GDM1 (cell line): ENCODE measurements at regions not wholly inside any gene's neighbourhood (a gene's known extent, or its start where the extent isn't known, plus 50 kb on each side); places are given as distances from the start of the nearest gene placed in this dataset.
"Not testable (repeated sequence)": the region's sequence is repeated elsewhere in the genome, so short reads cannot be mapped to it uniquely, and the experiment has no call there.

Experiments
- DNase-seq: peaks from one replicate; lab custom pipeline; 2025; lab: John Stamatoyannopoulos, UW

DNA sequence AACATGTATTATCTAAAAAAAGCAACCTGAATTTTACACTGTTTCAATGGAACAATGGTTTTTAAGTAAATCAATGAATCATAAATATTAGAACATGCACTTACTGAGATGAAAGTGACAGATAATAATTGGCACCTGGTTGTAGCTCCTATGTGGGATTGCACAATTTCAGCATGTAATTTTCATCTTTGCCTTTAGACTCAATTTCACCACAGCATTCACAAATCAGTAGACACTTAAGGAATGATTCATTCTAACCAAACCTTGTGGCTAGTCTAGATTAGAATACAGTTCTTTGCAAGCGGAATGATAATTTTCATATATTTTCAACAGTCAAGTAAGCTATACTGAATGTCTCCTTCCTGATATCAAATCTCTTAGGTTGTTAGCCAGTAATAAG, 853.4 kb downstream of the KCNT2 start:
- DNase-seq, result no peak

DNA sequence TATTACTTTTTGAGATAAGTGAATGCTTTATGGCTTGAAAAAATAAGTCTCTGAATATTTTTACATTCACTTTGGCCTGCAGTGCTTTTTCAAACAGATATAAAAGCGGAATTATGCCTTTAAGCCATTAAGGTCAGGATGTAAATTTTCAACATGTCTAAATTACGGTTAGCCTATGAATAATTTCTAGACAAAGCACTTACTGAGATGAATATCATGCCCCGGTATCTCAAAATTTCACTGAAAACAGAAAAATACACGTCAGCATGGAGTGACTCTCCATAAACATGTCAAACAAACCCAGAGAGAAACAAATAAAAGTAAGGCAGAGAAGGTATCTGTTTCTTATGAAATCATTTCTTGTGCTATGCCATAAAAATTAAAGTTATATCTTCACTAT, 853.9 kb downstream of the KCNT2 start:
- no peak for DNase-seq

DNA sequence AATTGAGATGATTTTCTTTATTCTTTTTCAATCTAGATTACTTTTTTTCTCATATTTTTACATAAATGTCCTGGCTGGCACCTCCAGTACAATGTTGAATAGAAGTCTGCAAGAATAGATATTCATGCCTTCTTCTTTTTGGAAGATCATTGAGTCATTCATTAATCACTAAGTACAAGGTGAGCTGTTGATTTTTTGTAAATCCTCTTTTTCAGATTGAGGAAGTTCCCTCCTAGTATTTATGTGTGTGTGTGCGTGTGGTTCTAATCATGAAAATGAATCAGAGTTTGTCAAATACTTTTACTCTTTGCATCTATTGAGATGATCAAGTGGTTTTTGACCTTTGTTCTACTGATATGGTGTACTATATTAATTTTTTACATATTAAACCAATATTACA, 859.3 kb downstream of the KCNT2 start:
- no peak for DNase-seq

DNA sequence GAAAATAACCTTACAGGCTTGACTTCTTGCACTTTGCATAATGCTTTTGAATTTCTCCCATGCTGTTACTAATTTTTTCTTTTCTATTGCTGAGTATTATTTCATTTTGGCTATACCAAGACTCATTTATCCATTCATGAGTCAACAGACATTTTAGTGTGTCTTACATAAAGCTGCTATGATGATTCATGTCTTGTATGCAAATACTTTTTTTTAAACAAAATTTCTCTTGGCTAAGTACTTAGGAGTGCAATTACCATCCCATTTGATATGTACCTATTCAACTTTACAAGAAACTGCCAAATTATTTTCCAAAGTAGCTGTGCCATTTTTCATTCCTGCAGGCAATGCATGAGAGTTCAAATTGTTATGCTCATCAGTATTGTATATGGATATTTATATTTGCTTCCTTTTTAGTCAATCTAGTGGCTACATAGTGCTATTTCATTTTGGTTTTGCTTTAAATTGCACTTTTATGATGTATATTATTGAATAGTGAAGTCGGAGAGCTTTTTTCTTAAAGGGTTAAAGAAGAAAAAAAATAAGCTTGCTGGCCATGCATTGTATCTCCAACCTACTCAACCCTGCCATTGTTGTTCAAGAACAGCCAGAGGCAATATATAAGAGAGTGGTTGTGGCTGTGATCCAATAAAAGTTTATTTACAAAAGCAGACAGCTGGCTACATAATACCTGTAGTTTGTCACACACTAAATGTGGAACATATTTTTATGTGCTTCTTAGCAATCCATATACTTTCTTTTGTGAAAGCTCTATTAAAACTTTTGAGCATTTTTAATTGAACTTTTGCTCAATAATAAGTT, 862.8 kb downstream of the KCNT2 start:
- DNase-seq, result no peak

DNA sequence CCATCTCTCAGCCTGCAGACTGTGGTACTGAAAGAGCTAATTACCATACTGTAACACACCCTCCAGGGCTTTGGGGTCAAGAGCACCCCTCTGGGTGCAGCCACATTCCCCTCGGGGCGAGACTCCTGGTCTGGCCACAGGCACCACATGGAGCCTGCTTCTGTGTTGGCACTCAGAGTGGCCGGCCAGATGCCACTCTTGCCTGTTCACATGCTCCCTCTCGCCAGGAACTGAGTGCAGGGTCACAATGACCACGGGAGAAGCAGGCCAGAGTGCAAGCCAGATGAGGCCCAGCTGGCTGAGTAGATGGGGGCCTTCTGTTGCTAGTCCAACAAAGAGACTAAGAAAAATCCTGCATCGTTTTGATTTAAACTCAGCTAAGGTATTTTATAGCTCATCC, 864.0 kb downstream of the KCNT2 start:
- DNase-seq, result no peak

DNA sequence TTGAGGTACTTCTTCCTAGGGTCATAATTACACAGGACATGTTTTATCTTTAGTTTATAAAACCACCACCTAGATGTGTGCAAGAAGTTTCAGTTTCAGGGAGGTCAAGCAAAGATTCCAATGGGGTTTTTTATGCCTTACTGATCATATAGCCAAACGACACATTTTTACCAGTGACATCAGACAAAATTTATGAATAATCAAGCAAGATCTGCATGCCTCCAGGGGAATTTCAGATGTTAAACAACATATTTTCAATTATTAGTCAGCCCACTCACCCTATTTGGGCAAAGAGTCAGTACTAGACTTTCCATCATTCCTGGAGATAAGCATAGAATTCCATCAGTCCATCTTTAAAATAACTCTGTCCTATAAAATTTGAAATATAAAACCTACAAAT, 867.4 kb downstream of the KCNT2 start:
- no peak for DNase-seq

DNA sequence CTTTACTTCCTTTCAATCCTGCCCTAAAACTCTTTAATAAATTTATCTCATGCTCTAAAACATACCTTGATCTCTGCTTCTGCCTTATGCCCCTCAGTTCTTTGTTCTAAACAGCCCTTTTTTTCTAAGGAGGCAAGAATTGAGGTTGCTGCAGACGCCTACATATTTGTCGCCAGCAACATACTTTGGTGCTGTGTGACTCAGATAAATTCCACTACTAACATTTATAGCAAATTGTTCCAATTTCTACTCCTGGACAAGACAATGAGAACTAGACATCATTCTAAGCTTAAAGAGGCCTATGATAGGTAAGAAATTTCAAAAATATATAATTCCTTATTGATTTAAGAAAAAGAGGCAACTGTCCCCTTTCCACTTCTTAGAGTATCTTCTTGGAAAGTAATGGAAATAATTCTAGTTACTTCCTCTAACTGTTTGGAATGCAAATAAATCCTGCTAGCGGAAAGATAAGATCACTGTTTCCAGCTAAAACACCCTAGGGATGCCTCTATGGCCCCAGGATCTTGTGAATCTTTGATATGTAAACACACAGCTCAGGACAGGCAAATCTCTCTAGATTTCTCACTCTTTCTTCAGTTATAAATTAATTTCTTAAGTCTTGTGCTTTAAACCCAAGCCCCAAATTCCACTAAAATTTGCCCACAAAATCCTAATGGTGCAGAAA, 869.1 kb downstream of the KCNT2 start:
- no peak for DNase-seq

DNA sequence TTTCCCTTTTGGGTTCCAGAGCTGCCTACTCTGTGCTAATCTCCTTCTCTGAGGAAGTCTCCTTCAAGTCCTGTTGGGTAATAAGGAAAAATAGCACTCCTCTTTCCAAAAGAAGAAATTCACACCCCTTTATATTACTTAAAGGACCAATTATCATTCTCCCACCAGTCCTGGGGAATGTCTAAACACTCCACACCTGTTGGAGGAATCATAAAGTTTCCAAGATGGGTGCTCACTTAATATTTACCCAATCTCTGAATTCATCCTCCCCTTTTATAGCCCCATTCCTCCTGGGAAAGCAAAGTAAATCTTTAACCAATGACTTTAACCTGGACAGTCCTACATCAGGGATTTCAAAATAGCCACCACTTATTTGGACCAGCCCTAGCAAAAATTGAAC, 873.1 kb downstream of the KCNT2 start:
- DNase-seq, result no peak

DNA sequence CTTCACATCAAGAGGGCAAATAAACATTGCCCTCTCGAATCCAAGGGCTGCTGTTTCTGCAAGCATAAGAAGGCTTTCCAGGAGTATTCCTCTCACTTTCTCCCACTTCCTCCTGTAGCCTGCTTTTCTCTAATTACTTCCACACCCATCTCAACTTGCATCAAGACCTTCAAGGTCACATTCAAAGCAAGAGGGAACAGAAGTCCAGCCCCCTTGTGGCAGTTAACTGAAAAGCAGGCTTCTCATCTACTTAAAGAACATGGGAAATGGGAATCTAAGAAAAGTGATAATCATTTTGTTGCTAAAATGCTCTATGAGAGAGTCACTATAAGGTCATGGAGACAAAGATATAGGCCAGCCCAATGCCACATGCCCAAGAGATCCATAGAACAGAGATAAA, 874.4 kb downstream of the KCNT2 start:
- DNase-seq, result no peak

DNA sequence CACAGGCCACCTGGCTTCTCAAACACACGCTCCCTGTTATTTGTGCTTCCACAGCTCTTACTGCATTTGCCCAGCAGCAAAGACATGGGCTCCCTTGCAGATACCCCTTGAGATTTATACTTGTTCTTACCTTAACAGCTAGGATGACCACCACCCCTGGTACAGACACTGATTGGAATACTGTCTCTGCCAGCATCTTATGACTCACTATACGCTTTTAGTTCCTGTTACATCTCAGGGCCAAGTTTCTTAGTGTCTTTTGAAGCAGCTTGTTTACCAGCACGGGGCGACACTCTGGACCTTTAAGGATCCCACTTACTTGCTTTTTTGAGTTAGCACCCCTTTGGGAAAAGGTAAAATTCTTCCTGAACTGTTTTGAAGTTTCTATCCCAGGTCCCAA, 874.8 kb downstream of the KCNT2 start:
- no peak for DNase-seq

DNA sequence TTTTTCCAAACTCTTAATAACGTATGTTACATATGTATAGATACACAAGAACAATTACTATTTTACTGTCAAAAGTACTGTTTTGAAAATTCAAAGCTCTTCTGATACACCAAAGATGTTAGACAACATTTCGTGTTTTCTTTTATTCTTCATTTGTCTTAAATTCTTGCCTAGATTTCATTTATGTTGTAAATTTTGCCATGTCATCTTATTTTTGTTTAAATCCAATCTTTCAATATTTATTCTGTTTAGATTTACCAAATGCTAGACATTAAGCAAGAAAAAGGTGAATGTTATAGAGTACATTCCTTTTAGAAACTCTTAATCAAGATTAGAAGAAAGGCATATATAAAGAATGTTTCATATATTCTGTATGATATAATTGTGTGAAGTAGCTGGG, 876.9 kb downstream of the KCNT2 start:
- DNase-seq, result no peak

DNA sequence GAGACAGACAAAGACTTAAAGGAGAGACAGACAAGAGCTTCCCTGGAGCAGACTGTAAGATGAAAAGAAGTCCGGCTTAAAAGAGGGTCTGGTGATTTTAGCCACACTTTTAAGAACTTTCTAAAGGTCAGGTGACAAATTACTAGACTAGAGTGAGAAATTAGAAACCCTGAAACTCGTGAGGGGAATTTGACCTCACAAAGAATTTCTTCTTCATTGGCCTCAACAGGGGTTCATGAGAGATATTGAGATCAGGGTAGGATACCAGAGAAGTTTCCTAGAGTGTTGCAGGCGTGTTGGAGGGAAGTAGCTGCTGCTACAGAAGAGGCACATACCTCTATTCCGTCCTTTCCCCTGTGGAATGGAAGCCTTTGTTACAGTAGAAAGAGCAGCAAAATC, 884.4 kb downstream of the KCNT2 start:
- no peak for DNase-seq

DNA sequence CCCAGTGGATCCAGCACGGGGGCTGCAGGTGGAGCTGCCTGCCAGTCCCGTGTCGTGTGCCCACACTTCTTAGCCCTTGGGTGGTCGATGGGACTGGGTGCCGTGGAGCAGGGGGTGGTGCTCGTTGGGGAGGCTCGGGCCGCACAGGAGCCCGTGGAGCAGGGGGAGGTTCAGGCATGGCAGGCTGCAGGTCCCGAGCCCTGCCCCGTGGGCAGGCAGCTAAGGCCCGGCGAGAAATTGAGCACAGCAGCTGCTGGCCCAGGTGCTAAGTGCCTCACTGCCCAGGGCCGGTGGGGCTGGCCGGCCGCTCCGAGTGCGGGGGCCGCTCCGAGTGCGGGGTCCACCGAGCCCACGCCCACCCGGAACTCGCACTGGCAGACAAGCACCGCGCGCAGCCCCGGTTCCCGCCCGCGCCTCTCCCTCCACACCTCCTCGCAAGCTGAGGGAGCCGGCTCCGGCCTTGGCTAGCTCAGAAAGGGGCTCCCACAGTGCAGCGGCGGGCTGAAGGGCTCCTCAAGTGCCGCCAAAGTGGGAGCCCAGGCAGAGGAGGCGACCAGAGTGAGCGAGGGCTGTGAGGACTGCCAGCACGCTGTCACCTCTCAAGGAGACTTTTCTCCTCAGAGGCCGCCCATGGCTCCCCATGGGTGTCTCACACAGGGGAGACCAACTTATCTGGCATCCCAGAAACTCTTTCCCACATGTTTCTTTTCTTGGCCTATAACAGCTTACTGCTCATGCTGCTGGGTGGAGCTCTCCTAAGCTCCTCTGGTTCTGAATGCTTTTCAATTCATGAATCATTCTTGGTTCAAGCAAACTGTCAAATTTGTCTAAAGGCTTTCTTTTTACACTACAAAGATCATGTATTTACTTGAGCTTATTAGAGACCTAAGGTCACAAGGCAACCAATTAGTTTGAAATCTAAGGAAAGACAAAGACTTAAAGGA, 885.1 kb downstream of the KCNT2 start:
- not testable (repeated sequence) for DNase-seq

DNA sequence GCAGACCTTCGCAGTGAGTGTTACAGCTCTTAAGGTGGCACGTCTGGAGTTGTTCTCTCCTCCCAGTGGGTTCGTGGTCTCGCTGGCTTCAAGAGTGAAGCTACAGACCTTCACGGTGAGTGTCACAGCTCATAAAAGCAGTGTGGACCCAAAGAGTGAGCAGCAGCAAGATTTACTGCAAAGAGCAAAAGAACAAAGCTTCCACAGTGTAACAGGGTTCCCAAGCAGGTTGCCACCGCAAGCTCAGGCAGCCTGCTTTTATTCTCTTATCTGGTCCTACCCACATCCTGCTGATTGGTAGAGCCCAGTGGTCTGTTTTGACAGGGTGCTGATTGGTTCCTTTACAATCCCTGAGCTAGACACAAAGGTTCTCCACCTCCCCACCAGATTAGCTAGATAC, 886.1 kb downstream of the KCNT2 start:
- DNase-seq, result not testable (repeated sequence)

DNA sequence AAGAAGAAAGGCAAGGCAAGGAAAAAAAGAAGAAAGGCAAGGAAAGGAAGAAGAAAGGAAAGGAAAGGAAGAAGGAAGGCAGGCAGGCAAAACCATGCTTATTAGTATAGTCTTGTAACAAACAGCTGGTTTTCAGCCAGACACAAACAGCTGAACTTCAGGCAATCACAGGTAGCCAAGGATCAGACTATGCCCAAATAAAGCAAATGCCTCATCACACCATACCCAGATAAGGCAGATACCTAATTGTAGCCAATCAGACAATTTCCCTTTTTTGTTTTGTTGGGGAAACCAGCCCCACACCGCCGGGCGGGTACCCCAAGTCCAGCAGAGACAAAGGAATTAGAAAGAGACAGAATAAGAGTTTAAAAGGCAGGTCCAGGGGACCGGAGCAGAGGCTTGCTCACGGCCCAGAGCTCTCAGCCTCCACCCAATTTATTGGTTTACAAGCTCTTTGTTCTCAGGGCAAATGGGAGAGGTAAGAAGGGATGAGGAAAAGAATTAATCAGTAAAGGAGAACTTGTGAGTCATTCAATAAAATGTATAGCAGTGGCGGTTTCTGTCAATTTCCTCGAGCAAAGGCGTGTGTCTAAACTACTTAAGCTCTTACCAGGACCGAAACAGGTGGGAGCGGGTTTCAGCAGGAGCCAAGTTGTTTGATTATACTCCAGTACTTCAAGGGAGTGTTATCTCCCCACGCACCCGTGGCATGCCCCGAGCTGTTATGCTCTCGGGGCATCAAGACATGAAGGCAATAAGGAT, 886.8 kb downstream of the KCNT2 start:
- DNase-seq, result no peak

DNA sequence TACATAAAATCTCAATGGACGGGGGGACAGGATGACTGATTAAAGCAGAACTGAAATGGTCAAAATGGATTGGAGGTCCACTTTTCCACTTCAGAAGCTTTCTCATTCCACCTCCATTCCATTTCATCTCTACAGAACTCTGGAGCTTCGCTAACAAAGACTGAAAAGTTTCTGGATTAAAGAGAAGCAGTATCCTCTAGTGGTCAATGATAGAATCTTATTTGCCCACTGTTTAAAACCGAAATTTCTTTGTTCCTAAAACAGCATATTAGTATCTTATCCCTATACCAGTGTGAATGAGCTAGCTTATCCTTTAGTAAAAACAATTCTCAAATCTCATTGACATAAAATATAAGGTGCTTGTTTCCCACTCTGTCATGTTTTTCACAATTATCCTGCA, 890.6 kb downstream of the KCNT2 start:
- no peak for DNase-seq

DNA sequence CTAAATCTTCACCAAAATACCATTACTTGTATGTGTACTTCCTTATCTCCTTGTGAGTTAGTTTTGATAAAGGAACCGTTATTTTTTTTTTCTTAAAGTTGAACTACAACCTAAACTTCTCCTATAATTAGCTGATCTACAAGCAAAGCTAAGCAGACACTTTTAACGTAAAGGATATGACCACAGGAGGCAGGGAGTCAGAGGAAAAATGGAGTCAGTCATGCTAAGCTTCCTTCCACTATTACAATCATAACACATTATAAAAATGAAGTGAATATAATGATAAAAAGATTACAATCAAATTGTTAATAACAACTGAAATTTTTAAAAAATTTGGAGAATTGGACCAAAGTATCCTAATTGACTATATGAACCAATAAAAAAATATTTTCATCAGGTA, 892.6 kb downstream of the KCNT2 start:
- no peak for DNase-seq

DNA sequence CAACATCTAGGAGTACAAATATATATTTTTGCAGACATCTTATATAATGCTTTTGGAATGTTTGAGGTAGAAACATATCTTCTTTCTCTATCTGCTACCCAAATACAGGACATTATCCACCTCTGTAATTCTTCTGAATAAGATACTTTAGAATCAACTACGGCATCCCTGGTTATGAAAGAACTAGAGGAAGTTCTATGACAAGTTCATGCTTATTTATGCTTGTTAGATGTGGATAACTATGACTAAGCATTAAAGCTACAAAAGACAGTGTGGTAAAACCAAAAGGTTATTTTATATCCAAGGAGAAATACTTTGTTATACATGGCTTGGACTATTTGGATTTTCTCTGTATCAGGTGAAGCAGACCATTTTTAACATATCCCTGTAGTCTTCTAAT, 894.0 kb downstream of the KCNT2 start:
- no peak for DNase-seq

DNA sequence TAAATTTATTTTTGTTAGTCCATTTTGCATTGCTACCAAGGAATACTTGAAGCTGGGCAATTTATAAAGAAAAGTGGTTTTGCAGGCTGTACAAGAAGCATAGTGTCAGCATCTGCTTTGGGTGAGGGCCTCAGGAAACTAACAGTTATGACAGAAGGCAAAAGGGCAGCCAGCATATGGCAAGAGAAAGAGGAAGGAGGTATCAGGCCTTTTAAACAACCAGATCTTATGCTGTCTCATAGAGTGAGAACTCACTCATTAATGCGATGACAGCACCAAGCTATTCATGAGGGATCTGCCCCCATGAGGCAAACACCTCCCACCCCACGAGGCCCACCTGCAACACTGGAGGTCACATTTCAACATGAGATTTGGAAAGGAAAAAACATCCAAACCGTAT, 898.4 kb downstream of the KCNT2 start:
- DNase-seq, result peak; percentile 52

DNA sequence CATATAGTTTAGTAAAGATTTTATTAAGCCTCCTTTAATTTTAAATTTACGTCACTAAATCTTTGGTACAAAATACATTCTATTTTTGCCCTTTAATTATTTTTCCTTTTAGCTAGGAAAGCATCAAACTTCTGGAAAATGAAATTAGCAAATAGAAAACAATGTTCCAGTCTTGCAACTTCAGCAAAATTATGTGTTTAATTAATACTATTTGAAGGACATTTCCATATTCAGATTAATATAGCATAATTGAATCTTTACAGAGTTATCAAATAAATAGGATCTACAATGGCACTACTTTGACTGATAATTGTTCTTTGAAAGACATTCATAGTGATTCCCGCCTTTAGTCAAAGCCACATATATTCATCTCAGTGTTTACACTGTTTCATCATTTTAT, 904.2 kb downstream of the KCNT2 start:
- DNase-seq, result no peak

DNA sequence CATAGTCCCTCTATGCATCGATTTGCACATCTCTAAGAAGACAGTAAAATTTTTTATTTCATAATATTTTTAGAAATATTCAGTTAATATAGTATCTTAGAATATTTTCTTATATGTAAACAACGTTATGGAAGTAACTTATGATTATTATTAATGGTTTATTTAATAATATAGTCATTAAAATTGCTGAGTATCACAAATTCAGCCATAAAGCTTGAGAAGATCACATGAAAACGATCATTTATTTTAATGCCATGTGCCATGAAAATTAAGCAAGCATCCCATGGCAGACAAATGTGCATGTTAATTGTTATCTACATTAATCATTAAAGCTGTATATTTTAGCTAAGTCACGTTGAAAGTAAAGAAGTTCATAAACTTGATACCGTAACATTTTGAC, 907.1 kb downstream of the KCNT2 start:
- DNase-seq, result no peak

DNA sequence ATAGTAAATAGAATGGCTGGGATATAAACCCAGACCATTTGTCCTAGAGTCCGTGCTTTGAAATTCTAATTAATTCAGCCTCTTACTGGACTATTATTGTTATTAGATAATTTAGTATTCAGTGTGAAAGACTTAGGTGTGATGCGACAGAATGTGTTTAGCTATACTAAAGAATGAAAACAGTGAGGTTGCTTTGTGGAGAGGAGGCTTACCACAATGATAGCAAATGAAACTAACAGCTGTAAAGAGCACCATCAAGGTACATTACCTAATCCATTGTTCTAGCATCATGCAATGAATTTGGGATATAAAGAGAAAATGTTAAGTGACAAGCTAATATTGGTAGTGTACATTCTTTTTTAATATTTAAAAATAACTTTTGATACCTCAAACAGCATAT, 911.1 kb downstream of the KCNT2 start:
- no peak for DNase-seq
